Testis (tissue), 2 donors: ENCODE measurements at regions not wholly inside any gene's neighbourhood (a gene's known extent, or its start where the extent isn't known, plus 50 kb on each side); places are given as distances from the start of the nearest gene placed in this dataset.

ENCODE experiments used
- DNase-seq: peaks from one replicate; pipeline ENCODE4 v3.0.0-alpha.2; 2019
- H3K27ac ChIP-seq, 2 donors: fragments of 200-600 bp; sonication (generic); one replicate each; pipeline ENCODE4 v1.5.1; 2019
- H3K27me3 ChIP-seq: fragments of 200-600 bp; sonication (generic); one replicate; pipeline ENCODE4 v1.5.1; 2019
- H3K36me3 ChIP-seq: fragments of 200-600 bp; sonication (generic); one replicate; pipeline ENCODE4 v1.5.1; 2017; ENCODE audit warnings: low read depth; ENCODE audit errors: missing control alignments
- H3K4me1 ChIP-seq: fragments of 200-600 bp; sonication (generic); one replicate; pipeline ENCODE4 v1.5.1; 2019
- H3K4me3 ChIP-seq, 2 donors: fragments of 200-600 bp; sonication (generic); one replicate each; pipeline ENCODE4 v1.5.1; 2017 to 2019
- H3K9me3 ChIP-seq: fragments of 200-600 bp; sonication (generic); one replicate; pipeline ENCODE4 v1.5.1; 2017
- CTCF ChIP-seq, 3 experiments: fragments of 450-650 bp in 2 of 3; fragments of 200-600 bp in 1 of 3; sonication (generic) in 1 of 3; IDR thresholded peaks; one replicate each; pipeline ENCODE4 v1.5.1; 2016 to 2019; ENCODE audit warnings: antibody characterized with exemption in 3 of 3, mild to moderate bottlenecking in 2 of 3, moderate library complexity in 1 of 3
- POLR2A ChIP-seq: fragments of 450-650 bp; IDR thresholded peaks from one replicate; pipeline ENCODE4 v1.6.1; 2017; ENCODE audit warnings: antibody characterized with exemption, mild to moderate bottlenecking, moderate library complexity
- WGBS, 2 donors: methylation state at CpG; one replicate each; pipeline ENCODE4 v1.1.5; 2018; 5-methylcytosine and 5-hydroxymethylcytosine counted together
- intact Hi-C: fragments of 100-400 bp; cut with DNase I; formaldehyde crosslinking; loops from one replicate; pipeline ENCODE4 v1.15.1; 2023; ENCODE audit warnings: low total_unique reads

GRCh38 chrY:19899011-19899410 is 154.5 kb upstream of the KDM5D start:
- WGBS, 2 donors, result 29% methylated on average over 1 of the region's 1 CpG; no CpG with 5 or more reads in 1 of the 2 donors
- Histone ChIP-seq H3K27ac (no peak overlapping the region), H3K4me1 (no peaks in the 10 kb centered on the region), H3K36me3 (no peaks in the 10 kb centered on the region), H3K9me3 (no peaks in the 10 kb centered on the region), H3K4me3 (no peak overlapping the region), H3K27me3 (no peaks in the 10 kb centered on the region)
- TF ChIP-seq CTCF (IDR thresholded peaks at IDR 0.05) (no peak), POLR2A (no peak)
- intact Hi-C loops, result no loop called here
- DNase-seq, result no peak

- Histone ChIP-seq H3K36me3 (no peaks in the 10 kb centered on the region), H3K9me3 (no peaks in the 10 kb centered on the region), H3K27ac (no peak overlapping the region), H3K27me3 (no peaks in the 10 kb centered on the region), H3K4me3 (no peak overlapping the region), H3K4me1 (no peaks in the 10 kb centered on the region)
- intact Hi-C loops, result no loop called here
- DNase-seq, result no peak
- TF ChIP-seq CTCF (IDR thresholded peaks at IDR 0.05) (no peak), POLR2A (no peak)
- 67 to 76% methylated on average over 3 to 4 of the region's 4 CpGs for WGBS, 2 donors
These were observed 147.8 kb upstream of the KDM5D start for GRCh38 chrY:19892076-19892964.

- Histone ChIP-seq H3K27me3 (no peaks in the 10 kb centered on the region), H3K36me3 (no peaks in the 10 kb centered on the region), H3K4me3 (no peak overlapping the region), H3K9me3 (no peaks in the 10 kb centered on the region), H3K4me1 (no peaks in the 10 kb centered on the region), H3K27ac (no peak overlapping the region)
- TF ChIP-seq POLR2A (no peak), CTCF (IDR thresholded peaks at IDR 0.05) (no peak)
- intact Hi-C loops, result no loop called here
- WGBS, 2 donors, result 67 to 80% methylated on average over 2 of the region's 2 CpGs
- no peak for DNase-seq
These were observed 137.6 kb upstream of the KDM5D start for GRCh38 chrY:19882145-19882544.

- no peak for DNase-seq
- H3K36me3 ChIP-seq, result no peaks in the 10 kb centered on the region
- intact Hi-C loops, result no loop called here
- H3K27me3 ChIP-seq, result no peaks in the 10 kb centered on the region
- no peak for TF ChIP-seq POLR2A
- TF ChIP-seq CTCF (IDR thresholded peaks at IDR 0.05), result no peak
- peak overlapping the region in 1 of 2 donors; percentile 20 for H3K4me3 ChIP-seq
- no peak overlapping the region for H3K27ac ChIP-seq
- H3K4me1 ChIP-seq, result no peaks in the 10 kb centered on the region
- no peaks in the 10 kb centered on the region for H3K9me3 ChIP-seq
- 17 to 25% methylated on average over 9 to 14 of the region's 14 CpGs for WGBS, 2 donors
These were observed 125.2 kb upstream of the KDM5D start for GRCh38 chrY:19869715-19870114.

GRCh38 chrY:19869281-19869680 is 124.8 kb upstream of the KDM5D start:
- Histone ChIP-seq H3K4me3 (peak overlapping the region in 1 of 2 donors; percentile 20), H3K4me1 (no peaks in the 10 kb centered on the region), H3K27ac (no peak overlapping the region), H3K36me3 (no peaks in the 10 kb centered on the region), H3K9me3 (no peaks in the 10 kb centered on the region), H3K27me3 (no peaks in the 10 kb centered on the region)
- intact Hi-C loops, result no loop called here
- DNase-seq, result no peak
- TF ChIP-seq POLR2A (no peak), CTCF (IDR thresholded peaks at IDR 0.05) (no peak)
- 19 to 38% methylated on average over 12 of the region's 12 CpGs for WGBS, 2 donors
